Common myeloid progenitor, CD34-positive (primary cell): ENCODE measurements at regions not wholly inside any gene's neighbourhood (a gene's known extent, or its start where the extent isn't known, plus 50 kb on each side); places are given as distances from the start of the nearest gene placed in this dataset.

Source experiments
- CTCF ChIA-PET: fragments of 350-600 bp; sonication (Branson Sonifier 250); formaldehyde crosslinking; loops from one replicate; lab custom pipeline; 2021; ENCODE audit warnings: antibody characterized with exemption; lab: Charles Lee
- POLR2A ChIA-PET: fragments of 350-600 bp; sonication (Branson Sonifier 250); formaldehyde crosslinking; loops from one replicate; lab custom pipeline; 2021; ENCODE audit warnings: antibody characterized with exemption; lab: Charles Lee
- DNase-seq, 3 donors: peaks; one replicate each; pipeline versions ENCODE4 v3.0.0 to v3.0.0-alpha.2; 2013
- H3K27ac ChIP-seq, 2 experiments: 1 replicate in 1 of 2; 2 replicates in 1 of 2; pipeline ENCODE4 v1.7.0; 2013; ENCODE audit warnings: inconsistent platforms in 2 of 2, low read length in 2 of 2, mild to moderate bottlenecking in 2 of 2, low read depth in 1 of 2, moderate library complexity in 1 of 2; ENCODE audit not compliant: severe bottlenecking in 2 of 2, insufficient read depth in 1 of 2, poor library complexity in 1 of 2
- H3K27me3 ChIP-seq, 5 experiments: replicated peaks in 2 of 5; 1 replicate in 3 of 5; 2 replicates in 2 of 5; pipeline versions ENCODE4 v1.6.1 to v1.7.0; 2013; ENCODE audit warnings: low read length in 4 of 5, mild to moderate bottlenecking in 2 of 5, moderate library complexity in 2 of 5, inconsistent platforms in 1 of 5; ENCODE audit not compliant: insufficient read depth in 5 of 5, control insufficient read depth in 4 of 5
- H3K36me3 ChIP-seq, 4 experiments: 1 replicate in 2 of 4; 2 replicates in 2 of 4; pipeline versions ENCODE4 v1.6.1 to v1.7.0; 2013; ENCODE audit warnings: low read length in 3 of 4, control low read depth in 1 of 4, mild to moderate bottlenecking in 1 of 4; ENCODE audit not compliant: control insufficient read depth in 4 of 4, insufficient read depth in 4 of 4
- H3K4me1 ChIP-seq, 4 experiments: 1 replicate in 3 of 4; 2 replicates in 1 of 4; pipeline versions ENCODE4 v1.6.1 to v1.7.1; 2013; ENCODE audit warnings: low read length in 3 of 4, mild to moderate bottlenecking in 3 of 4, control low read depth in 1 of 4, inconsistent platforms in 1 of 4, moderate library complexity in 1 of 4; ENCODE audit not compliant: control insufficient read depth in 4 of 4, insufficient read depth in 4 of 4; ENCODE audit errors: control extremely low read depth in 1 of 4
- H3K4me3 ChIP-seq, 7 experiments: 1 replicate in 4 of 7; 2 replicates in 3 of 7; pipeline versions ENCODE4 v1.5.1 to v1.7.0; 2013; ENCODE audit warnings: mild to moderate bottlenecking in 7 of 7, low read length in 6 of 7, moderate library complexity in 6 of 7, inconsistent platforms in 2 of 7, low read depth in 2 of 7, control low read depth in 1 of 7; ENCODE audit not compliant: insufficient read depth in 4 of 7, control insufficient read depth in 1 of 7; ENCODE audit errors: extremely low read depth in 1 of 7
- H3K9me3 ChIP-seq, 5 experiments: 1 replicate in 4 of 5; 2 replicates in 1 of 5; pipeline versions ENCODE4 v1.6.1 to v1.7.1; 2013; ENCODE audit warnings: low read length in 4 of 5, mild to moderate bottlenecking in 2 of 5, inconsistent platforms in 1 of 5, low read depth in 1 of 5, moderate library complexity in 1 of 5; ENCODE audit not compliant: control insufficient read depth in 4 of 5, insufficient read depth in 2 of 5; ENCODE audit errors: control extremely low read depth in 1 of 5
- WGBS: methylation state at CpG from one replicate; pipeline ENCODE4 v1.1.5; 2013; ENCODE audit not compliant: insufficient coverage; 5-methylcytosine and 5-hydroxymethylcytosine counted together

DNA sequence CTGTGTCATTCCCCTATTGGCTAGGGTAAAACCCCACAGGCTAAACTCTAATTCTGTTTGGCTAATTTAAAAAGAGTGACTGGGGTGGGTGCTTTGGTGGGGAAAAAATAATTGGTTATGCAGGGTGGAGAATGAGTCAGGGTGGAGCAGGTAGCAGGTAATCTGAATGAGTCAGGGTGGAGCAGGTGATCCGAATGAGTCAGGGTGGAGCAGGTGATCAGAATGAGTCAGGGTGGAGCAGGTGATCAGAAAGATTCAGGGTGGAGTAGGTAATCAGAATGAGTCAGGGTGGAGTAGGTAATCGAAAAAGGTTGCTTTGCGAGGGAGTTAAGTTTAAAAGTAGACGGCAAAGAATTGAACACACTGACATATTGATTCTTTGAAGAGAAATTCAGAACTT lies 1218.8 kb upstream of the ATXN8OS start:
- Histone ChIP-seq H3K4me1 (no peaks in the 10 kb centered on the region), H3K36me3 (no peaks in the 10 kb centered on the region), H3K9me3 (no peaks in the 10 kb centered on the region), H3K4me3 (no peak overlapping the region), H3K27me3 (no peaks in the 10 kb centered on the region), H3K27ac (no peak overlapping the region)
- 100% methylated on average over 1 of the region's 4 CpGs for WGBS
- ChIA-PET CTCF (no interaction called here), POLR2A (no interaction called here)
- DNase-seq: no peak

DNA sequence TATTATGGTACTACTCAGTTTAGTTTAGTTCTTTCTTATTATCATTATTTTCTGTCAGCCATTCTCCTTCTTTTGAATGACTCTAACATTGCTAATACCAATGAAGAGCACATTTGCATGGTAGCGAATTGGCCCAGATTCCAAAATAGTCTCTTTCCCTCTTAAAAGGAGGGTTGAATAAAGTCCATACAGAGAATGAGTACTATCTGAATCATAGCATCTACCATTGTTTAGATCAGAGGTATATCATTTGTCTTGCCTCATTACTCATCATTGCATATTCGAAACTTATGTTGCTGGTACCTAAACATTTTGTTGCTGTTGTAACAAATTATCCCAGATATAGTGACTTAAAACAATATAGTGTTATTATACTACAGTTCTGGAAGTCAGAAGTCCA lies 1235.3 kb upstream of the ATXN8OS start:
- POLR2A ChIA-PET: no interaction called here
- Histone ChIP-seq H3K4me1 (no peaks in the 10 kb centered on the region), H3K27ac (no peak overlapping the region), H3K9me3 (peaks cover 0 to 2% (median 0%) of the 10 kb centered on the region in 5 experiments), H3K27me3 (no peaks in the 10 kb centered on the region), H3K36me3 (no peaks in the 10 kb centered on the region), H3K4me3 (no peak overlapping the region)
- no CpG with 5 or more reads among the region's 2 CpGs for WGBS
- CTCF ChIA-PET: no interaction called here
- DNase-seq: no peak

DNA sequence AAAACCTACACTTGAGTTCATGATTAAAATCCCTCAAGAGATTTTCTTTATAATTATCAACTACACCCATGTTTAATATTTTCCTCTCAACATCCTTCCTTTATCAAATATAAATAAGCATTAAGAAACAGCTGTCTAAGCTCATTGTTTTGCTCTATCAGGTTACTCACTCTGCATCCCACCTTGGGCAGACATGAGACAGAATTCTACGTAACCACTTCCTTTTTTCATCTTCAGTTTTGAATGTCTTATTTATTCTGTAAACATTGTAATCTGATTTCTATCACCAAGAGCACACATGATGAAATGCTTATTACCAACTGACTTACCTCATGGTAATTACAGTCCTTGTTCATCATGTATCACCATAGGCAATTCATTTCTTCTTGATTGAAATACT lies 1256.6 kb upstream of the ATXN8OS start:
- Histone ChIP-seq H3K4me1 (no peaks in the 10 kb centered on the region), H3K9me3 (no peaks in the 10 kb centered on the region), H3K27me3 (no peaks in the 10 kb centered on the region), H3K4me3 (no peak overlapping the region), H3K27ac (no peak overlapping the region), H3K36me3 (no peaks in the 10 kb centered on the region)
- DNase-seq: no peak
- WGBS: no CpG with 5 or more reads among the region's 1 CpG
- ChIA-PET CTCF (no interaction called here), POLR2A (interaction anchor here (0.6 kb wide), 1 partner anchor 1568 kb away, joined by 3 read pairs; no protein-coding TSS in a partner anchor)

DNA sequence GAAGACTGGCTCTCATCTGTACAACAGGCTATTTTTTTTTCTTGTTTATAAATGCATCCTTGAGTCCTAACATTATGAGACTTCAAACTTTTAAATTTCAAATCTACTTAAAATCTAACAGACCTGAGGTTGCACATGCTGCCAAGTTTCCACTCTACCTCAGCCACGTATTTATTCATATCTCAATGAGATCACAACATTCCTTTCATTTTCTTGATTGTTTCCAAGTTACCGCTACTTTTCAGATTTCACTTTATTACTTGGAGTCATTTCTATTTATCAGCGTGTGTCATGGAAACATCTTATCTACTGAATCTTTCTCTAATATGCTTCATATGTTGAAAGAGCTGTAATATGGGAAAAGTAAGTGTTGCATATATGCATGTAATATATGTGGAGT lies 1257.5 kb upstream of the ATXN8OS start:
- 82% methylated on average over 1 of the region's 3 CpGs for WGBS
- no peak for DNase-seq
- POLR2A ChIA-PET: no interaction called here
- Histone ChIP-seq H3K4me1 (no peaks in the 10 kb centered on the region), H3K27me3 (no peaks in the 10 kb centered on the region), H3K36me3 (no peaks in the 10 kb centered on the region), H3K27ac (no peak overlapping the region), H3K9me3 (peaks cover 0 to 3% (median 0%) of the 10 kb centered on the region in 5 experiments), H3K4me3 (no peak overlapping the region)
- CTCF ChIA-PET: no interaction called here

DNA sequence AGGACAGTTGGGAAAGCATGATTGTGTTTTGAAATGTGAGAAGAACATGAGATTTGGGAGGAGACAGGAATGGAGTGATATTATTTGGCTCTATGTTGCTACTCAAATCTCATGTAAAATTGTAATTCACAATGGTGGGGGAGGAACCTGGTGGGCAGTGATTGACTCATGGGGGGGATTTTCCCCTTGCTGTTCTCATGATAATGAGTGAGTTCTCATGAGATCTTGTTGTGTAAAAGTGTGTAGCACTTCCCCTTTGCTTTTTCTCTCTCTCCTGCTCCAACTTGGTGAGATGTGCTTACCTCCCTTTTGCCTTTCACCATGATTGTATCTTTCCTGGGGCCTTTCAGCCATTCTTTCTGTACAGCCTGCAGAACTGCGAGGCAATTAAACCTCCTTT lies 1261.0 kb upstream of the ATXN8OS start:
- no peaks in the 10 kb centered on the region for H3K27me3 ChIP-seq
- 100% methylated on average over 1 of the region's 1 CpG for WGBS
- no peaks in the 10 kb centered on the region for H3K36me3 ChIP-seq
- H3K9me3 ChIP-seq: peaks cover 0 to 3% (median 0%) of the 10 kb centered on the region in 5 experiments
- no peaks in the 10 kb centered on the region for H3K4me1 ChIP-seq
- ChIA-PET POLR2A (no interaction called here), CTCF (no interaction called here)
- H3K27ac ChIP-seq: no peak overlapping the region
- no peak for DNase-seq
- no peak overlapping the region for H3K4me3 ChIP-seq

DNA sequence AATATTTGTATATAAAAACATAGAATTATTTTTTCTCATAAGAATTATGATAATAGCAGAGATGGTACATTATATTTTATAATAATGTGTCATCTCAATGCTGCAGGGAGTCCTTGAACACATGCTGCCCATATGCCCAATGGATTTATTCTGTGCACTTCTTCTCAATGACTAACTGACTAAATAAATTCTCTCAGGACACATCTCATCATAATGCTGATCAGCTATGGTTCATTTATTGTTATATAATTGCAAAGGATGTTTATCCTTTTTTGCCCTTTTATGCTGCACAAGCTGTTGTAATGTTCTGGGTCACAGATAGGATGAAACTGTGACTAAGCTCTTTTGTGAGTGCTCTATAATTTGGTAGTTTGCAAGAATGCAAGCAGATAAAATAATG lies 1273.3 kb upstream of the ATXN8OS start:
- Histone ChIP-seq H3K27ac (no peak overlapping the region), H3K36me3 (no peaks in the 10 kb centered on the region), H3K4me1 (no peaks in the 10 kb centered on the region), H3K27me3 (no peaks in the 10 kb centered on the region), H3K4me3 (no peak overlapping the region), H3K9me3 (no peaks in the 10 kb centered on the region)
- no peak for DNase-seq
- POLR2A ChIA-PET: no interaction called here
- CTCF ChIA-PET: interaction anchor here (1.4 kb wide), 1 partner anchor 18 kb away, joined by 4 read pairs; no protein-coding TSS in a partner anchor

DNA sequence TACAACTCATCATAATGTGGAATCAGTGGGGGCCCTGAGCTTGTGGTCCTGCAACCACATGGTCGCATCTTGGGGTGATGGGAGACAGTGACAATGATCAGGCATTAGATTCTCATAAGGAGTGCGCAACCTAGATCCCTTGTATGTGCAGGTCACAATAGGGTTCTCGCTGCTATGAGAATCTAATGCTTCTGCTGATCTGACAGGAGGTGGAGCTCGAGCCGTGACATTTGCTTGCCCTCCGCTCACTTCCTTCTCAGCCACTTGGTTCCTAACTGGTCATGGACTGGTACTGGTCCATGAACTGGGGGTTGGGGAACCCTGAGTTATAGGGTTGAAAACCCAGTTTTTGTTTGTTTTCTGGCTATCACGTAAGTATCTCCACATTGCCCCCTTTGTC lies 1290.9 kb upstream of the ATXN8OS start:
- Histone ChIP-seq H3K27me3 (no peaks in the 10 kb centered on the region), H3K4me3 (no peak overlapping the region), H3K36me3 (no peaks in the 10 kb centered on the region), H3K9me3 (no peaks in the 10 kb centered on the region), H3K4me1 (peaks cover 0 to 2% (median 0%) of the 10 kb centered on the region in 4 experiments), H3K27ac (no peak overlapping the region)
- CTCF ChIA-PET: interaction anchor here (0.7 kb wide), 1 partner anchor 17 kb away, joined by 4 read pairs; no protein-coding TSS in a partner anchor
- POLR2A ChIA-PET: interaction anchor here (0.5 kb wide), 1 partner anchor 132 kb away, joined by 3 read pairs; no protein-coding TSS in a partner anchor
- WGBS: 99% methylated on average over 6 of the region's 7 CpGs
- no peak for DNase-seq
